Astrocyte of the spinal cord (primary cell): ENCODE measurements at regions not wholly inside any gene's neighbourhood (a gene's known extent, or its start where the extent isn't known, plus 50 kb on each side); places are given as distances from the start of the nearest gene placed in this dataset.

ENCODE experiments used
- DNase-seq: peaks from one replicate; pipeline ENCODE4 v3.0.0; 2011; ENCODE audit warnings: low read depth, low spot score
- H3K4me3 ChIP-seq: 2 replicates; pipeline ENCODE4 v1.5.1; 2011; ENCODE audit warnings: low read depth, mild to moderate bottlenecking, low read length, moderate library complexity
- CTCF ChIP-seq: IDR thresholded peaks from 2 replicates; pipeline ENCODE4 v1.5.1; 2012; ENCODE audit warnings: low read depth, mild to moderate bottlenecking, low read length, inconsistent platforms
- in situ Hi-C: cut with HindIII; loops from 2 replicates; pipeline ENCODE4 v1.10.0; 2017; ENCODE audit warnings: low sequenced_read_pairs

- no peak overlapping the region for H3K4me3 ChIP-seq
- no peak for TF ChIP-seq CTCF
- no peak for DNase-seq
- in situ Hi-C loops = no loop called here
Observed at GRCh38 chr3:66723231-66723630, 222.4 kb upstream of the LRIG1 start.

- in situ Hi-C loops = no loop called here
- no peak for DNase-seq
- no peak overlapping the region for H3K4me3 ChIP-seq
- no peak for TF ChIP-seq CTCF
Observed at GRCh38 chr3:66729687-66730393, 229.0 kb upstream of the LRIG1 start.

GRCh38 chr3:66738625-66739365 lies 238.0 kb upstream of the LRIG1 start:
- peak; percentile 68 for DNase-seq
- H3K4me3 ChIP-seq = no peak overlapping the region
- in situ Hi-C loops = no loop called here
- TF ChIP-seq CTCF = no peak

- no peak for TF ChIP-seq CTCF
- DNase-seq = no peak
- no peak overlapping the region for H3K4me3 ChIP-seq
- in situ Hi-C loops = no loop called here
Observed at GRCh38 chr3:66740260-66740659, 239.4 kb upstream of the LRIG1 start.

GRCh38 chr3:66744521-66744920 lies 243.7 kb upstream of the LRIG1 start:
- in situ Hi-C loops = no loop called here
- no peak for TF ChIP-seq CTCF
- no peak for DNase-seq
- no peak overlapping the region for H3K4me3 ChIP-seq

GRCh38 chr3:66744986-66745385 lies 244.2 kb upstream of the LRIG1 start:
- in situ Hi-C loops = no loop called here
- H3K4me3 ChIP-seq = no peak overlapping the region
- no peak for TF ChIP-seq CTCF
- no peak for DNase-seq
